WI38 (cell line): ENCODE measurements at regions not wholly inside any gene's neighbourhood (a gene's known extent, or its start where the extent isn't known, plus 50 kb on each side); places are given as distances from the start of the nearest gene placed in this dataset.

Experiments
- H3K4me3 ChIP-seq: 2 replicates; pipeline ENCODE4 v1.5.1; 2011; ENCODE audit warnings: low read depth, mild to moderate bottlenecking, control low read depth, low read length
- TF ChIP-seq, protein P1 (sequence below): IDR thresholded peaks from 2 replicates; pipeline ENCODE4 v1.5.1; 2012; ENCODE audit warnings: low read depth, mild to moderate bottlenecking, control low read depth, low read length

- TF ChIP-seq, protein P1, sequence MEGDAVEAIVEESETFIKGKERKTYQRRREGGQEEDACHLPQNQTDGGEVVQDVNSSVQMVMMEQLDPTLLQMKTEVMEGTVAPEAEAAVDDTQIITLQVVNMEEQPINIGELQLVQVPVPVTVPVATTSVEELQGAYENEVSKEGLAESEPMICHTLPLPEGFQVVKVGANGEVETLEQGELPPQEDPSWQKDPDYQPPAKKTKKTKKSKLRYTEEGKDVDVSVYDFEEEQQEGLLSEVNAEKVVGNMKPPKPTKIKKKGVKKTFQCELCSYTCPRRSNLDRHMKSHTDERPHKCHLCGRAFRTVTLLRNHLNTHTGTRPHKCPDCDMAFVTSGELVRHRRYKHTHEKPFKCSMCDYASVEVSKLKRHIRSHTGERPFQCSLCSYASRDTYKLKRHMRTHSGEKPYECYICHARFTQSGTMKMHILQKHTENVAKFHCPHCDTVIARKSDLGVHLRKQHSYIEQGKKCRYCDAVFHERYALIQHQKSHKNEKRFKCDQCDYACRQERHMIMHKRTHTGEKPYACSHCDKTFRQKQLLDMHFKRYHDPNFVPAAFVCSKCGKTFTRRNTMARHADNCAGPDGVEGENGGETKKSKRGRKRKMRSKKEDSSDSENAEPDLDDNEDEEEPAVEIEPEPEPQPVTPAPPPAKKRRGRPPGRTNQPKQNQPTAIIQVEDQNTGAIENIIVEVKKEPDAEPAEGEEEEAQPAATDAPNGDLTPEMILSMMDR: no peak
- no peak overlapping the region for H3K4me3 ChIP-seq
Measured at GRCh38 chr15:70547846-70548487, 215.4 kb downstream of the UACA start.

- H3K4me3 ChIP-seq: no peak overlapping the region
- TF ChIP-seq, protein P1: no peak
Measured at GRCh38 chr15:70545526-70545925, 217.8 kb downstream of the UACA start.

- TF ChIP-seq, protein P1: no peak
- H3K4me3 ChIP-seq: no peak overlapping the region
Measured at GRCh38 chr15:70541511-70541910, 221.8 kb downstream of the UACA start.

- H3K4me3 ChIP-seq: no peak overlapping the region
- TF ChIP-seq, protein P1: no peak
Measured at GRCh38 chr15:70539912-70540530, 223.3 kb downstream of the UACA start.

- H3K4me3 ChIP-seq: no peak overlapping the region
- TF ChIP-seq, protein P1: no peak
Measured at GRCh38 chr15:70539409-70539808, 223.9 kb downstream of the UACA start.

- TF ChIP-seq, protein P1: no peak
- no peak overlapping the region for H3K4me3 ChIP-seq
Measured at GRCh38 chr15:70538278-70538677, 225.1 kb downstream of the UACA start.

- TF ChIP-seq, protein P1: no peak
- H3K4me3 ChIP-seq: no peak overlapping the region
Measured at GRCh38 chr15:70535955-70536338, 227.4 kb downstream of the UACA start.
